GM19463 (cell line): ENCODE measurements at regions not wholly inside any gene's neighbourhood (a gene's known extent, or its start where the extent isn't known, plus 50 kb on each side); places are given as distances from the start of the nearest gene placed in this dataset.

Source experiments
- ATAC-seq: cut with Tn5 transposase; IDR thresholded peaks from one replicate; pipeline ENCODE4 v1.9.1; 2021; ENCODE audit warnings: mild to moderate bottlenecking, moderate library complexity; ENCODE audit not compliant: unreplicated experiment

DNA sequence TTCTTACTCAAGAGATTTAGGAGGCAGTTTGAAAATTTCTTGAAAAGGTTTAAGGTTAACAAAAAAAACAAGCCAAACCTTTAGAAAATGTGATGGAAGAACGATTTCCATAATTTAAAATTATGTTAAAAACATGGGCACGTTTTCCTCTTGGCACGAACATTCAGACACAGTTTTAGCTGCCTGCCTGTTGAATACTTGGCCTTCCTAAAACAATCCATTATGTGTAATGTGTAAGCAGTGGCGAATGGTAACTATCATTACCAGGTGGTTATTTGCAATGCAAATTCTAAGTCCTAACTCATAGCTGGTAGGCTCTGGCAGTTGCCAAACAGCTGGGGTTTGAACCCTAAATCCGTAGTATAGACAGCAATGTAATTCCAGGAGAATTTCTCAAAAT is 1425.7 kb upstream of the SLC10A2 start:
- no peak for ATAC-seq

- no peak for ATAC-seq
Measured at GRCh38 chr13:104487006-104487405, 1420.8 kb upstream of the SLC10A2 start.

- ATAC-seq = no peak
Measured at GRCh38 chr13:104485571-104485970, 1419.4 kb upstream of the SLC10A2 start.

DNA sequence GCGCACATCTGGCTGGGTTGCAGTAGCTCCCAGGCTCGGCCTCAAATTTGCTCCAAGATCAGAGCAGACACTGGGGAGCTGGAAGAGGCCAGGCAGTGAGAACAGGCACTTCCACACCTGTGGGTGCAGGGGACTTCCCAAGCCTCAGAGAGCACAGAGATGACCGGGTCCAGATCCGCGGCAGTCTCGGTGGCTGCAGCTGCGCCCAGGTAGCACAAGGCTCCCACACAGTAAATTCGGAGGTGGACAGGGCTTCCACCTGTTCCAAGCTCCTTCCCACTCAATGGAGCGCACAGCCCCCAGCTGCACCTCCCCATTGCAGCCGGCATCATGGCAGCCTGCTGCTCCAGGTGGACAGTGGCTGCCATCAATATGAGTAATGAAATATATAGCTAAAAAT is 1417.4 kb upstream of the SLC10A2 start:
- no peak for ATAC-seq

DNA sequence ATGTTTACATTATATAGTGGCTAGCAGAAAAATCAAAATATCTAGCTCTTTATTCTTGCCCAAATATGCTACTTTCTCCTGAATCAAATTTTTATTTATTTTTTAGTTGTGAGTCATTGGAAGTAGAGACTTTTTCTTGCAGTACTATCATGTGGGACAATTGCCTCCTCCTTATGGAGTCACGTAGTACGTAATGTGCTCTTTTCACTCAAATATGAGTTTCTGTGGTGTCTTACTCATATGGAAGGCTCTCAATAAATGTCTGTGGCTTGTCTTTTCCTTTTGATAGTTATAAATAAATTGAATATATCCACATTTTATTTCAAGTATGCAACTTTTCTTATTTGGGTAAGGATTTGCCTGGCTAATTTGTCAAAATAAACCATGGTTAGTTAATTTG is 1411.0 kb upstream of the SLC10A2 start:
- ATAC-seq = no peak

GRCh38 chr13:104473936-104474335 is 1407.7 kb upstream of the SLC10A2 start:
- no peak for ATAC-seq

GRCh38 chr13:104466016-104466415 is 1399.8 kb upstream of the SLC10A2 start:
- ATAC-seq = no peak

DNA sequence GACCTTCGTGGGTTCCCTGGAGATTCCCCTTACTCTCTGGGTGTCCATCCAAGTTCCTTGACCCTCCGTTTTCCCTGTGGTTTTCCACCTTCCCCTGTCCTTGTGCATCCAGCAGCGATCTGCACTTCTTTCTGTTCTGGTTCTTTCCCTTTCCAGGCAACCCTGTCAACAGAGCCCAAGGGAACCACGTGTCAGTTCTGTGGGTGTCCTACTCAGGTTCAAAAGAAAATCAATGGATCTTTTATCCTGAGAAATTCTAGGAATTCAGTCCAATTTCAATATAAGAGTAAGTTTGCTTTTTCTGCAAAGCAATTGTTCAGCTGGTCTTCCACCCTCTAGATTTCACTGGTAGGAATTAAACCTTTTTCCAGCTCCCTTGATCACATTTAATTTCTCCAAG is 1394.8 kb upstream of the SLC10A2 start:
- ATAC-seq = no peak

DNA sequence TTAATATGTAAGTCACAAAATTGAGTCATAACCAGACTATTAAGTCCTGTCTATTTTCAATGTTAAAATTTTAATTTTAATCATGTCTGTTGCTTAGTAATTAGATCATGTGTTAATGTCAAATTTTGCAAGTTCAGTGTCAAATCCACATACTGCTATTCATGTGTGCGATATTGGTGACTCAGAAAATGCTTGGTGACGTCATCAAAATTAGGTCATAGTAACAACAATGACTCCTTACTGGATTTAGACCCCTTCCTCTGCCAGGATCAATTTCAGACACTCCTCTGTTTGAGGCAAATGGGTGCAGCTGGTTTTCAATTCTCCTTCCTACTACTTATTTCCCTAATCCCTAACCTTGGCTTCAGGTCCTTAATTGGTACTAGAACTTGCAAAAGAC is 1394.3 kb upstream of the SLC10A2 start:
- no peak for ATAC-seq

DNA sequence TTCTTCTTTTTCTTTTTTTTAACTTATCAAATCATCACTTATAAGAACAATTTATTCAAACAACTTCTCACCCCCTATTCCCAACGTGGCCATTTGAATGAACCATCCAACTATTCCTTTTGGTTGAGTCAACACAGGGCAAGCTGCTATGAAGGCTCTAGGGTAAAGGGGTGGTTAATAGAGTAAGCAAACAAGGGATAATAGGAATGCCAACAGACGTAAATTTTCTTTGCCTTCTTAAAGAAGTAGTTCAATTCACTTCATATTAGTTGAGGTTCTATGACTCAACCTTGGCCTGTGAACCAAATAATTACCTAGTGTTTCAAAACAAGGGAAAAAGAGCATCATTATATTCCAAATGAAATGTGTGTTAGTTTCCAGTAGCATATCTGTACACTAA is 1383.8 kb upstream of the SLC10A2 start:
- ATAC-seq = no peak

- ATAC-seq = no peak
Measured at GRCh38 chr13:104447348-104447747, 1381.1 kb upstream of the SLC10A2 start.

DNA sequence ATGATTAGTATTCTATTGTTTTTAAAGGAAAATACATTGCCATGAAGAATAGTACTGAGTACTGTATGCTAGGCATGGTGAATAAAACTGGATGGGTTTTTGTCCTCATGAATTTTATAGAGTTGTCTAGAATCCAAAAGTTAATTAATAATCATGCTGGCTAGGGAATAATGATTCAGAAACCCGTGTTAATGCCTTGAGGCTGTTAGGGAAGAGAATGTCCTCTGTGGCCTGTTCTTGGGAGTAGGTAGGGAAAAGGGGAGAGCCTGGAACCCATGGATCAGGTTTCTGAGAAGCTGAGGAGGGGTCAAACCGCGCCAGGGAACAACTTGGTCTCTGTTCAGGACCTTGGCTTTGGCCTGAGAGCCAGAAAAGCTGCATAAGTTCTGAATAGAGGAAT is 1376.3 kb upstream of the SLC10A2 start:
- no peak for ATAC-seq

GRCh38 chr13:104436555-104436954 is 1370.3 kb upstream of the SLC10A2 start:
- no peak for ATAC-seq

GRCh38 chr13:104431895-104432294 is 1365.7 kb upstream of the SLC10A2 start:
- no peak for ATAC-seq

GRCh38 chr13:104426435-104426834 is 1360.2 kb upstream of the SLC10A2 start:
- no peak for ATAC-seq

- no peak for ATAC-seq
Measured at GRCh38 chr13:104422668-104423067, 1356.5 kb upstream of the SLC10A2 start.

GRCh38 chr13:104416973-104417372 is 1350.8 kb upstream of the SLC10A2 start:
- ATAC-seq = no peak

- no peak for ATAC-seq
Measured at GRCh38 chr13:104414771-104415170, 1348.6 kb upstream of the SLC10A2 start.

- ATAC-seq = no peak
Measured at GRCh38 chr13:104414181-104414580, 1348.0 kb upstream of the SLC10A2 start.

- no peak for ATAC-seq
Measured at GRCh38 chr13:104411141-104411765, 1345.0 kb upstream of the SLC10A2 start.

DNA sequence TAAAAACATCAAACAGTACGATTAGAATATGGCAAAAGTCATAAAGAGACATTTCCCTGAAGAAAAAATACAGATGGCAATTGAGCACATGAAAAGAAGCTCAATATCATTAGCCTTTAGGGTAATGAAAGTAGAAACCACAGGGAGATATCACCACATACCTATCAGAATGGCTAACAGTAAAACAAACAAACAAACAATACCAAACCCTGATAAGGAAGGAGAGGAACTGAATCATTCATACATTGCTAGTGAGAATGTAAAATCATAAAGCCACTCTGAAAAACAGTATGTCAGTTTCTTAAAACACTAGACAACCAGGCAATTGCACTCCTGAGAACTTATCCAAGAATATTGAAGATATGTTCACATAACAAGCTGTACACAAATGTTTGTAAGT is 1342.5 kb upstream of the SLC10A2 start:
- ATAC-seq = no peak

- no peak for ATAC-seq
Measured at GRCh38 chr13:104404325-104404724, 1338.1 kb upstream of the SLC10A2 start.

DNA sequence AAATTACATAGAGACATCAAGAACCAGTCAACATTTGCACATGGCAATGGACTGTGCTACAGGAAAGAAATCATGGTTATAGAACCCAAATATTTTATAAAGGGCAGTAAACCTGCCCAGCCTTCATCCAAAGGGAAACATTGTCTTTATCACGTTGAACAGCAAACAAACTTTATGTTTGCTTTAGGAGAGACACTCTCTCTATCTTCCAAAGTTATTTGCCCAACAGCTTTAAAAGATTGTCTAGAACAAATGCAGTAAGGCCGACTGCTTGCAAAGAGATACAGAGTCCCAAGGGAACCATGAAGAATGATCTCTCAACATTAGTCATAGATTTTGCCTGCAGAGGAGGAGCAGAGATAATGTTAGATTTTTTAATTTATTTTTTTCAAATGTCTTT is 1323.5 kb upstream of the SLC10A2 start:
- no peak for ATAC-seq
